SK-N-SH treated with all-trans-retinoic acid at 6 μM for 48 hours (cell line): ENCODE measurements at regions not wholly inside any gene's neighbourhood (a gene's known extent, or its start where the extent isn't known, plus 50 kb on each side); places are given as distances from the start of the nearest gene placed in this dataset.

ENCODE experiments used
- ARNTL ChIP-seq: fragments of 450-650 bp; formaldehyde crosslinking; IDR thresholded peaks from 2 replicates; pipeline ENCODE4 v1.5.0; 2020; ENCODE audit warnings: low read depth, mild to moderate bottlenecking, moderate library complexity, borderline replicate concordance
- BACH2 ChIP-seq: fragments of 250-450 bp; sonication (Bioruptor Pico); IDR thresholded peaks from 2 replicates; pipeline ENCODE4 v1.9.0; 2021; ENCODE audit warnings: mild to moderate bottlenecking, borderline replicate concordance
- ESRRG ChIP-seq: fragments of 250-450 bp; sonication (Bioruptor Pico); IDR thresholded peaks from 2 replicates; pipeline ENCODE4 v1.6.1; 2021; ENCODE audit warnings: mild to moderate bottlenecking
- PATZ1 ChIP-seq: fragments of 250-450 bp; sonication (Bioruptor Pico); IDR thresholded peaks from 2 replicates; pipeline ENCODE4 v1.8.0; 2020; ENCODE audit warnings: mild to moderate bottlenecking, moderate library complexity, borderline replicate concordance
- POU6F1 ChIP-seq: fragments of 250-450 bp; sonication (Bioruptor Pico); IDR thresholded peaks from 2 replicates; pipeline ENCODE4 v1.8.0; 2021; ENCODE audit warnings: low read depth, mild to moderate bottlenecking, moderate library complexity, borderline replicate concordance
- PPARA ChIP-seq: fragments of 250-450 bp; sonication (Bioruptor Pico); IDR thresholded peaks from 2 replicates; pipeline ENCODE4 v1.5.0; 2020; ENCODE audit warnings: mild to moderate bottlenecking, borderline replicate concordance
- SNAI2 ChIP-seq: fragments of 250-450 bp; sonication (Bioruptor Pico); IDR thresholded peaks from 2 replicates; pipeline ENCODE4 v1.5.0; 2020; ENCODE audit warnings: mild to moderate bottlenecking, moderate library complexity
- TOX ChIP-seq: fragments of 250-450 bp; sonication (Bioruptor Pico); IDR thresholded peaks from 2 replicates; pipeline ENCODE4 v1.8.0; 2021; ENCODE audit warnings: mild to moderate bottlenecking, moderate library complexity, borderline replicate concordance
- TSHZ2 ChIP-seq: fragments of 250-450 bp; sonication (Bioruptor Pico); IDR thresholded peaks from 2 replicates; pipeline ENCODE4 v1.5.0; 2020; ENCODE audit warnings: mild to moderate bottlenecking, moderate library complexity
- ZC3H10 ChIP-seq: fragments of 250-450 bp; sonication (Bioruptor Pico); IDR thresholded peaks from 2 replicates; pipeline ENCODE4 v1.5.1; 2021; ENCODE audit warnings: mild to moderate bottlenecking, moderate library complexity
- ZFP3 ChIP-seq: fragments of 250-450 bp; sonication (Bioruptor Pico); IDR thresholded peaks from 2 replicates; pipeline ENCODE4 v1.5.0; 2020; ENCODE audit warnings: mild to moderate bottlenecking, moderate library complexity
- ZFP30 ChIP-seq: fragments of 450-650 bp; formaldehyde crosslinking; IDR thresholded peaks from 2 replicates; pipeline ENCODE4 v1.5.0; 2022; ENCODE audit warnings: mild to moderate bottlenecking, moderate library complexity

- TF ChIP-seq PPARA (CRISPR knock-in tag) (no peak), SNAI2 (no peak), TSHZ2 (CRISPR knock-in tag) (no peak), ZC3H10 (CRISPR knock-in tag) (no peak), ZFP3 (CRISPR knock-in tag) (no peak), ARNTL (no peak), ZFP30 (CRISPR knock-in tag) (no peak), TOX (no peak), PATZ1 (CRISPR knock-in tag) (no peak), ESRRG (CRISPR knock-in tag) (no peak), BACH2 (no peak), POU6F1 (CRISPR knock-in tag) (no peak)
Measured at GRCh38 chr12:127113945-127114344, 1153.0 kb upstream of the TMEM132C start.
